Stomach (tissue), 8 donors: ENCODE measurements at regions not wholly inside any gene's neighbourhood (a gene's known extent, or its start where the extent isn't known, plus 50 kb on each side); places are given as distances from the start of the nearest gene placed in this dataset.

ENCODE experiments used
- DNase-seq, 2 donors: peaks; one replicate each; pipeline versions ENCODE4 v3.0.0 to v3.0.0-alpha.2; 2013 to 2019
- H3K27ac ChIP-seq, 5 donors: fragments of 200-600 bp in 4 of 5; sonication (generic) in 4 of 5; one replicate each; pipeline ENCODE4 v1.5.1; 2013 to 2019; ENCODE audit warnings: mild to moderate bottlenecking in 1 of 5, moderate library complexity in 1 of 5
- H3K27me3 ChIP-seq, 3 donors: fragments of 200-600 bp; sonication (generic); one replicate each; pipeline ENCODE4 v1.5.1; 2017 to 2019; ENCODE audit warnings: mixed run types in 1 of 3
- H3K36me3 ChIP-seq, 4 donors: fragments of 200-600 bp; sonication (generic); 1 replicate in 3 of 4; 2 replicates in 1 of 4; pipeline ENCODE4 v1.5.1; 2016 to 2019
- H3K4me1 ChIP-seq, 4 donors: fragments of 200-600 bp; sonication (generic); one replicate each; pipeline ENCODE4 v1.5.1; 2016 to 2019
- H3K4me3 ChIP-seq, 4 donors: fragments of 200-600 bp; sonication (generic) in 3 of 4; one replicate each; pipeline ENCODE4 v1.5.1; 2016 to 2019; ENCODE audit warnings: mild to moderate bottlenecking in 1 of 4
- H3K9me3 ChIP-seq, 4 donors: fragments of 200-600 bp; sonication (generic); one replicate each; pipeline ENCODE4 v1.5.1; 2016 to 2019
- EP300 ChIP-seq: sonication (generic); formaldehyde crosslinking; IDR thresholded peaks from one replicate; pipeline ENCODE4 v1.6.1; 2017; ENCODE audit warnings: antibody characterized with exemption
- POLR2A ChIP-seq, 4 donors: fragments of 450-650 bp; IDR thresholded peaks; one replicate each; pipeline ENCODE4 v1.6.1; 2016; ENCODE audit warnings: antibody characterized with exemption in 4 of 4, control low read depth in 2 of 4, mild to moderate bottlenecking in 1 of 4, moderate library complexity in 1 of 4
- POLR2AphosphoS5 ChIP-seq, 3 donors: sonication (generic); formaldehyde crosslinking; IDR thresholded peaks; one replicate each; pipeline ENCODE4 v1.6.1; 2016; ENCODE audit warnings: antibody characterized with exemption in 3 of 3
- WGBS, 5 donors: extraction: QIAGEN DNeasy Blood & Tissue Kit in 3 of 5; methylation state at CpG; one replicate each; pipeline versions ENCODE4 v1.1.5 to v1.1.7; 2013 to 2018; 5-methylcytosine and 5-hydroxymethylcytosine counted together
- intact Hi-C: fragments of 100-400 bp; cut with DNase I; formaldehyde crosslinking; loops from one replicate; pipeline ENCODE4 v1.15.1; 2023; ENCODE audit warnings: low total_unique reads
- TF ChIP-seq, protein P1 (sequence below), 7 experiments: fragments of 450-650 bp in 4 of 7; fragments of 200-600 bp in 3 of 7; sonication (generic) in 3 of 7; IDR thresholded peaks; one replicate each; pipeline ENCODE4 v1.5.1; 2016 to 2019; ENCODE audit warnings: antibody characterized with exemption in 7 of 7, control low read depth in 2 of 7, mild to moderate bottlenecking in 1 of 7
- donor health status: healthy with polysubstance abuse.
- donor health status: Bipolar disorder and iron deficiency.
- donor health status: healthy.

GRCh38 chr2:12805033-12805432 is 88.3 kb downstream of the TRIB2 start:
- Histone ChIP-seq H3K36me3 (no peaks in the 10 kb centered on the region), H3K9me3 (peaks cover 0 to 14% (median 7%) of the 10 kb centered on the region in 4 donors)

DNA sequence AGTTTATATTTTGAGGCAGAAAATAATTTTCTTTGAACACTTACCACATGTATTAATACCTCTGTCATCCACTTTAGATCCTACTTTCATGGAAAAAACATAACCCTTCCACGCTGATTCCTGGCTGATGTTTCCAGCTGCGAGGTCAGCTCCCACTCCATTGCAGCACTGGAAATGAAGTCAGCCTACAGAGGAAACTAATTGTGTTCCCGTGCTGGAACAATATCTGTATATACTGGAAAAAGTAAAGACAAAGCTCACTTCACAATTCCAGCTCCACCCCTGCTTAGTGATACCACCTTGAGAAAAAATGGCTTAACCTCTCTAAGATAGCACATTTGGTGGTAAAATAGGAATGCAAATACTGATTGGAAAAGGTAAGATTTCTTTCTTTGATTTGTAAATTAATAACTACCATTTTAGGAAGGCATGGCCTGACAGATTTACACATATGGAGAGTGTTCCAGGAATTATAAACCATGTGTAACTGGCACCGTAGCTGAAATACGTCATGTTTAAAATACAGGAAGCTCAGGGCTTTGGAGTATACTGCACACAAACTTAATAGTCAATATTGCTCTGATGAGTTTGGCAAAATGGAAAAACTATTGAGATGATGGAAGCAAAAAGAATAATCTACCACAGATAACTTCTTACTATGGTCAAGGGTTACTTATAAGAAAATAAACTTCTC is 90.0 kb downstream of the TRIB2 start:
- Histone ChIP-seq H3K27ac (peak overlapping the region in 1 of 5 donors; percentile 24), H3K36me3 (no peaks in the 10 kb centered on the region), H3K9me3 (peaks cover 0 to 8% (median 3%) of the 10 kb centered on the region in 4 donors), H3K27me3 (no peaks in the 10 kb centered on the region), H3K4me3 (no peak overlapping the region), H3K4me1 (no peaks in the 10 kb centered on the region)
- DNase-seq = peak in 1 of 2 donors; percentile 51
- TF ChIP-seq, protein P1, sequence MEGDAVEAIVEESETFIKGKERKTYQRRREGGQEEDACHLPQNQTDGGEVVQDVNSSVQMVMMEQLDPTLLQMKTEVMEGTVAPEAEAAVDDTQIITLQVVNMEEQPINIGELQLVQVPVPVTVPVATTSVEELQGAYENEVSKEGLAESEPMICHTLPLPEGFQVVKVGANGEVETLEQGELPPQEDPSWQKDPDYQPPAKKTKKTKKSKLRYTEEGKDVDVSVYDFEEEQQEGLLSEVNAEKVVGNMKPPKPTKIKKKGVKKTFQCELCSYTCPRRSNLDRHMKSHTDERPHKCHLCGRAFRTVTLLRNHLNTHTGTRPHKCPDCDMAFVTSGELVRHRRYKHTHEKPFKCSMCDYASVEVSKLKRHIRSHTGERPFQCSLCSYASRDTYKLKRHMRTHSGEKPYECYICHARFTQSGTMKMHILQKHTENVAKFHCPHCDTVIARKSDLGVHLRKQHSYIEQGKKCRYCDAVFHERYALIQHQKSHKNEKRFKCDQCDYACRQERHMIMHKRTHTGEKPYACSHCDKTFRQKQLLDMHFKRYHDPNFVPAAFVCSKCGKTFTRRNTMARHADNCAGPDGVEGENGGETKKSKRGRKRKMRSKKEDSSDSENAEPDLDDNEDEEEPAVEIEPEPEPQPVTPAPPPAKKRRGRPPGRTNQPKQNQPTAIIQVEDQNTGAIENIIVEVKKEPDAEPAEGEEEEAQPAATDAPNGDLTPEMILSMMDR (IDR thresholded peaks at IDR 0.05) = no peak
- TF ChIP-seq POLR2A (IDR thresholded peaks at IDR 0.05) = no peak
- TF ChIP-seq EP300 = no peak
- no peak for TF ChIP-seq POLR2AphosphoS5 (IDR thresholded peaks at IDR 0.05)
- 18 to 42% (median 34%) methylated on average over 5 of the region's 5 CpGs for WGBS, 5 donors
- intact Hi-C loops = no loop called here

More at GRCh38 chr2:12805033-12805432, 88.3 kb downstream of the TRIB2 start:
- Histone ChIP-seq H3K4me3 (no peak overlapping the region), H3K4me1 (no peaks in the 10 kb centered on the region), H3K27me3 (no peaks in the 10 kb centered on the region), H3K27ac (no peak overlapping the region)
- intact Hi-C loops = no loop called here
- DNase-seq = no peak
- no peak for TF ChIP-seq POLR2A (IDR thresholded peaks at IDR 0.05)
- TF ChIP-seq, protein P1 (IDR thresholded peaks at IDR 0.05) = no peak
- TF ChIP-seq EP300 = no peak
- TF ChIP-seq POLR2AphosphoS5 (IDR thresholded peaks at IDR 0.05) = no peak

- H3K27me3 ChIP-seq = no peaks in the 10 kb centered on the region
- H3K9me3 ChIP-seq = no peaks in the 10 kb centered on the region
- peak in 1 of 3 donors; percentile 4 for TF ChIP-seq POLR2AphosphoS5 (IDR thresholded peaks at IDR 0.05)
- TF ChIP-seq POLR2A (IDR thresholded peaks at IDR 0.05) = no peak
- TF ChIP-seq, protein P1 (IDR thresholded peaks at IDR 0.05) = no peak
- TF ChIP-seq EP300 = no peak
- H3K4me3 ChIP-seq = no peak overlapping the region
- H3K4me1 ChIP-seq = no peaks in the 10 kb centered on the region
- H3K36me3 ChIP-seq = no peaks in the 10 kb centered on the region
- peak overlapping the region in 4 of 5 donors; percentile 27 to 52 (median 41) for H3K27ac ChIP-seq
- intact Hi-C loops = no loop called here
- 72 to 82% (median 76%) methylated on average over 6 of the region's 6 CpGs for WGBS, 5 donors
- DNase-seq = peak in 1 of 2 donors; percentile 14
Observed at GRCh38 chr2:12807907-12808810, 91.4 kb downstream of the TRIB2 start.

GRCh38 chr2:12809526-12809925 is 92.8 kb downstream of the TRIB2 start:
- H3K36me3 ChIP-seq = no peaks in the 10 kb centered on the region

More at GRCh38 chr2:12809526-12809925, 92.8 kb downstream of the TRIB2 start:
- TF ChIP-seq EP300 (no peak), POLR2A (IDR thresholded peaks at IDR 0.05) (no peak), POLR2AphosphoS5 (IDR thresholded peaks at IDR 0.05) (no peak)
- TF ChIP-seq, protein P1 (IDR thresholded peaks at IDR 0.05) = no peak
- no peak overlapping the region for H3K4me3 ChIP-seq
- WGBS, 5 donors = 72 to 89% (median 78%) methylated on average over 4 of the region's 4 CpGs
- H3K27ac ChIP-seq = peak overlapping the region in 2 of 5 donors; percentile 41 to 43
- DNase-seq = peak in 1 of 2 donors; percentile 11
- intact Hi-C loops = no loop called here
- no peaks in the 10 kb centered on the region for H3K4me1 ChIP-seq
- H3K27me3 ChIP-seq = no peaks in the 10 kb centered on the region
- H3K9me3 ChIP-seq = no peaks in the 10 kb centered on the region
